ENCODE measurements at regions not wholly inside any gene's neighbourhood (a gene's known extent, or its start where the extent isn't known, plus 50 kb on each side); places are given as distances from the start of the nearest gene placed in this dataset.

DNA sequence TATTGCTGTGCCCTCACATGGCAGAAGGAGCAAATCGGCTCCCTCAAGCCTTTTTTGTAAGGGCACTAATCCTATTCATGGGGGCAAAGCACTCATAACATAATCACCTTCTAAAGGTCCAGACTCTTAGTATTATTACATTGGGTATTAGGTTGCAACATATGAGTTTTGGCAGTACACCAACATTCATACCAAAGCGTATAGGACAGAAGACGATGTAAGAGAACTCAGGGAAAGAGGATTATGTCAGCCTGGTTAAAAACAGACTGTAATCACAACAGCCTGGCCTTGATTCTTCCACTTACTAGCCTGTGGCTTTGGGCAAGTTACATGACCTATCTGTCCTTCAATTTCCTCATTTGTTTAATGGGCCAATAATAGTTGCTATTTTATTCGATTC lies 828.5 kb upstream of the NECTIN3 start:
- TF ChIP-seq NFYB (IDR thresholded peaks at IDR 0.05; ENCODE audit: insufficient read depth, low read depth, low read length) (no peak), BMI1 (IDR thresholded peaks at IDR 0.05; ENCODE audit: borderline replicate concordance) (no peak)

Data from GM12878 (cell line).